A549 (cell line): ENCODE measurements at regions not wholly inside any gene's neighbourhood (a gene's known extent, or its start where the extent isn't known, plus 50 kb on each side); places are given as distances from the start of the nearest gene placed in this dataset.

Source experiments
- ATAC-seq, 2 experiments: fragments of 200-7000 bp in 1 of 2; fragments of >200 bp in 1 of 2; cut with Nextera tagmentation in 1 of 2; cut with Tn5 transposase in 1 of 2; 3 replicates each; pipeline versions ENCODE4 v1.8.0 to v1.9.1; 2018 to 2020; ENCODE audit warnings: mild to moderate bottlenecking in 1 of 2, moderate library complexity in 1 of 2
- CTCF ChIA-PET: fragments of 300-600 bp; sonication (Branson Sonifier 250); formaldehyde crosslinking; extraction: SDS; loops from one replicate; lab custom pipeline; 2021; ENCODE audit warnings: antibody characterized with exemption, inconsistent platforms; lab: Yijun Ruan, JAX
- POLR2A ChIA-PET: fragments of 350-600 bp; formaldehyde crosslinking; extraction: SDS; loops from one replicate; lab custom pipeline; 2021; ENCODE audit warnings: antibody characterized with exemption, inconsistent platforms; lab: Yijun Ruan, JAX
- DNase-seq, 2 experiments: peaks; one replicate each; pipeline versions ENCODE4 v3.0.0 to v3.0.0-alpha.2; 2011 to 2016; ENCODE audit warnings: low read depth in 1 of 2, low spot score in 1 of 2
- FAIRE-seq: peaks from 2 replicates; lab custom pipeline; 2011; peaks lifted over from hg19 to GRCh38; lab: Jason Lieb, UNC
- H3K27ac ChIP-seq, 2 experiments: fragments of >200 bp; sonication (Bioruptor Twin); formaldehyde crosslinking; 3 replicates each; pipeline ENCODE4 v1.5.1; 2016 to 2017
- H3K4me1 ChIP-seq: fragments of >200 bp; sonication (Bioruptor Twin); formaldehyde crosslinking; 3 replicates; pipeline ENCODE4 v1.6.1; 2016
- H3K4me2 ChIP-seq: fragments of >200 bp; sonication (Bioruptor Twin); formaldehyde crosslinking; 3 replicates; pipeline ENCODE4 v1.6.1; 2016
- H3K4me3 ChIP-seq: fragments of >200 bp; sonication (Bioruptor Twin); formaldehyde crosslinking; 3 replicates; pipeline ENCODE4 v1.5.1; 2016
- H3K9me3 ChIP-seq: fragments of >200 bp; sonication (Bioruptor Twin); formaldehyde crosslinking; 3 replicates; pipeline ENCODE4 v1.6.1; 2016
- CBX2 ChIP-seq: fragments of 200-600 bp; sonication (generic); IDR thresholded peaks from 2 replicates; pipeline ENCODE4 v1.6.1; 2016; ENCODE audit warnings: low read depth, mild to moderate bottlenecking, borderline replicate concordance
- CHD4 ChIP-seq: fragments of 200-600 bp; sonication (generic); IDR thresholded peaks from 2 replicates; pipeline ENCODE4 v1.6.1; 2016; ENCODE audit warnings: antibody characterized with exemption, mild to moderate bottlenecking, borderline replicate concordance
- EHF ChIP-seq: fragments of 250-450 bp; sonication (Bioruptor Pico); IDR thresholded peaks from 2 replicates; pipeline ENCODE4 v1.5.0; 2020; ENCODE audit warnings: mild to moderate bottlenecking
- EHMT2 ChIP-seq: fragments of 200-600 bp; sonication (generic); IDR thresholded peaks from 2 replicates; pipeline ENCODE4 v1.6.1; 2016; ENCODE audit warnings: antibody characterized with exemption, low read depth, mild to moderate bottlenecking, moderate library complexity
- EP300 ChIP-seq, 2 experiments: fragments of >200 bp; sonication (Bioruptor Twin); formaldehyde crosslinking; IDR thresholded peaks; 2 replicates in 1 of 2; 3 replicates in 1 of 2; pipeline ENCODE4 v1.6.1; 2016 to 2017
- ESRRA ChIP-seq: fragments of 150-350 bp; IDR thresholded peaks from 2 replicates; pipeline ENCODE4 v1.6.1; 2014; ENCODE audit warnings: mild to moderate bottlenecking, low read length, borderline replicate concordance
- FOSL2 ChIP-seq, 2 experiments: fragments of 450-650 bp in 1 of 2; fragments of >200 bp in 1 of 2; sonication (Bioruptor Twin) in 1 of 2; formaldehyde crosslinking; IDR thresholded peaks; 2 replicates each; pipeline versions ENCODE4 v1.5.0 to v1.6.1; 2016 to 2020; ENCODE audit warnings: mild to moderate bottlenecking in 1 of 2, moderate library complexity in 1 of 2
- FOXS1 ChIP-seq: fragments of 250-450 bp; sonication (Bioruptor Pico); IDR thresholded peaks from 2 replicates; pipeline ENCODE4 v1.5.0; 2020; ENCODE audit warnings: mild to moderate bottlenecking, moderate library complexity
- GATA3 ChIP-seq: IDR thresholded peaks from 2 replicates; pipeline ENCODE4 v1.6.1; 2012; ENCODE audit warnings: borderline replicate concordance
- HDAC2 ChIP-seq: fragments of 200-600 bp; sonication (generic); IDR thresholded peaks from 2 replicates; pipeline ENCODE4 v1.6.1; 2016
- HEYL ChIP-seq: fragments of 250-450 bp; sonication (Bioruptor Pico); IDR thresholded peaks from 2 replicates; pipeline ENCODE4 v1.8.0; 2021; ENCODE audit warnings: mild to moderate bottlenecking, moderate library complexity
- HOXA7 ChIP-seq: fragments of 250-450 bp; sonication (Bioruptor Pico); IDR thresholded peaks from 2 replicates; pipeline ENCODE4 v1.5.0; 2020; ENCODE audit warnings: mild to moderate bottlenecking, moderate library complexity
- HOXB13 ChIP-seq: fragments of 250-450 bp; sonication (Bioruptor Pico); IDR thresholded peaks from 2 replicates; pipeline ENCODE4 v1.5.0; 2020; ENCODE audit warnings: low read depth, mild to moderate bottlenecking, moderate library complexity
- JUN ChIP-seq, 2 experiments: fragments of >200 bp; sonication (Bioruptor Twin); formaldehyde crosslinking; IDR thresholded peaks; 2 replicates in 1 of 2; 3 replicates in 1 of 2; pipeline ENCODE4 v1.6.1; 2016 to 2017
- JUNB ChIP-seq: fragments of >200 bp; sonication (Bioruptor Twin); formaldehyde crosslinking; IDR thresholded peaks from 2 replicates; pipeline ENCODE4 v1.6.1; 2016
- KDM5A ChIP-seq: fragments of 200-600 bp; sonication (generic); IDR thresholded peaks from 2 replicates; pipeline ENCODE4 v1.6.1; 2016; ENCODE audit warnings: antibody characterized with exemption, mild to moderate bottlenecking
- MAFK ChIP-seq: fragments of 450-650 bp; IDR thresholded peaks from 2 replicates; pipeline ENCODE4 v1.6.1; 2014; ENCODE audit not compliant: partially characterized antibody
- MYC ChIP-seq: IDR thresholded peaks from 2 replicates; pipeline ENCODE4 v1.6.1; 2012; ENCODE audit warnings: mild to moderate bottlenecking, inconsistent platforms, low read length, improper control_type of control experiment, borderline replicate concordance
- NFE2L2 ChIP-seq: fragments of 150-350 bp; conservative IDR thresholded peaks from 2 replicates; pipeline ENCODE4 v1.6.1; 2014; ENCODE audit warnings: low read length
- NPAS2 ChIP-seq: fragments of 250-450 bp; sonication (Bioruptor Pico); IDR thresholded peaks from 2 replicates; pipeline ENCODE4 v1.8.0; 2022; ENCODE audit warnings: mild to moderate bottlenecking, moderate library complexity, borderline replicate concordance
- PHF8 ChIP-seq: fragments of 200-600 bp; sonication (generic); IDR thresholded peaks from 2 replicates; pipeline ENCODE4 v1.6.1; 2016; ENCODE audit warnings: low read depth, mild to moderate bottlenecking, antibody characterized with exemption, moderate library complexity, borderline replicate concordance
- POLR2A ChIP-seq: IDR thresholded peaks from 2 replicates; pipeline ENCODE4 v1.6.1; 2012; ENCODE audit warnings: mild to moderate bottlenecking, low read length
- RAD21 ChIP-seq, 2 experiments: fragments of >200 bp in 1 of 2; sonication (Bioruptor Twin) in 1 of 2; formaldehyde crosslinking in 1 of 2; IDR thresholded peaks in 1 of 2; conservative IDR thresholded peaks in 1 of 2; 2 replicates in 1 of 2; 3 replicates in 1 of 2; pipeline ENCODE4 v1.6.1; 2012 to 2018; ENCODE audit warnings: inconsistent platforms in 1 of 2
- RARB ChIP-seq: fragments of 250-450 bp; sonication (Bioruptor Pico); IDR thresholded peaks from 2 replicates; pipeline ENCODE4 v1.8.0; 2021; ENCODE audit warnings: mild to moderate bottlenecking, moderate library complexity
- RCOR1 ChIP-seq: fragments of 150-350 bp; IDR thresholded peaks from 2 replicates; pipeline ENCODE4 v1.6.1; 2014; ENCODE audit warnings: antibody characterized with exemption, low read length, low read depth
- SMC3 ChIP-seq: fragments of >200 bp; sonication (Bioruptor Twin); formaldehyde crosslinking; IDR thresholded peaks from 3 replicates; pipeline ENCODE4 v1.6.1; 2018; ENCODE audit warnings: inconsistent platforms
- TFCP2L1 ChIP-seq: fragments of 250-450 bp; sonication (Bioruptor Pico); IDR thresholded peaks from 2 replicates; pipeline ENCODE4 v1.5.0; 2021; ENCODE audit warnings: mild to moderate bottlenecking
- TP53 ChIP-seq: fragments of 250-450 bp; sonication (Bioruptor Pico); IDR thresholded peaks from 2 replicates; pipeline ENCODE4 v1.5.0; 2021; ENCODE audit warnings: mild to moderate bottlenecking, moderate library complexity
- ZC3H11A ChIP-seq: fragments of 450-650 bp; IDR thresholded peaks from 2 replicates; pipeline ENCODE4 v1.6.1; 2014; ENCODE audit warnings: antibody characterized with exemption, mild to moderate bottlenecking
- ZFP36 ChIP-seq: fragments of 450-650 bp; IDR thresholded peaks from 2 replicates; pipeline ENCODE4 v1.6.1; 2014; ENCODE audit warnings: borderline replicate concordance; ENCODE audit not compliant: partially characterized antibody
- WGBS: methylation state at CpG from one replicate; pipeline ENCODE4 v1.1.6; 2017; ENCODE audit errors: missing lambda C conversion rate; 5-methylcytosine and 5-hydroxymethylcytosine counted together
- TF ChIP-seq, protein P1 (sequence below): fragments of 150-350 bp; IDR thresholded peaks from 2 replicates; pipeline ENCODE4 v1.6.1; 2014; ENCODE audit warnings: low read depth, mild to moderate bottlenecking, low read length
- TF ChIP-seq, protein P2 (sequence below): IDR thresholded peaks from 2 replicates; pipeline ENCODE4 v1.6.1; 2012; ENCODE audit warnings: low read depth, borderline replicate concordance
- TF ChIP-seq, protein P3 (sequence below): fragments of 450-650 bp; IDR thresholded peaks from 2 replicates; pipeline ENCODE4 v1.6.1; 2014; ENCODE audit warnings: antibody characterized with exemption
- TF ChIP-seq, protein P4 (sequence below): fragments of >200 bp; sonication (Bioruptor Twin); formaldehyde crosslinking; IDR thresholded peaks from 2 replicates; pipeline ENCODE4 v1.6.1; 2016

DNA sequence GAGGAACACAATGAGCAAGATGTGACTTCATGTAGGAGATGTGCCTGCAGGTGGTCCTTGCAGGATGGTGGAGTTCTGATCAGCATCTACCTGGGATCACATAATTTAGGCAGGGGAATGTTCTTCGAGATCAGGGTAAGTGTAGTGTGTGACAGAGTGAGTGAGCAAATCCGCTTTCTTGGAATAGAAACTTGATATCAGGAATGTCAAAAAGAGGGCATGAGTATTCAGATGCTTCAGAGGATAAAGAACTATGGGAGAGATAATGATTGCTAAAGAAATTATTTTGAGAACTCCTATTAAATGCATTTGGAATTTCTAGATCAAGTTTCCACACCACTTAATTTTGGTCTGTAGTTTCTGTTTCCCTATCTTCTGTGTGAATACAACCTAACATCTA, 463.6 kb upstream of the SLC14A2 start:
- no peak for TF ChIP-seq RCOR1
- TF ChIP-seq MYC: no peak
- TF ChIP-seq JUN (IDR thresholded peaks at IDR 0.05): no peak
- TF ChIP-seq PHF8: no peak
- TF ChIP-seq, protein P1, sequence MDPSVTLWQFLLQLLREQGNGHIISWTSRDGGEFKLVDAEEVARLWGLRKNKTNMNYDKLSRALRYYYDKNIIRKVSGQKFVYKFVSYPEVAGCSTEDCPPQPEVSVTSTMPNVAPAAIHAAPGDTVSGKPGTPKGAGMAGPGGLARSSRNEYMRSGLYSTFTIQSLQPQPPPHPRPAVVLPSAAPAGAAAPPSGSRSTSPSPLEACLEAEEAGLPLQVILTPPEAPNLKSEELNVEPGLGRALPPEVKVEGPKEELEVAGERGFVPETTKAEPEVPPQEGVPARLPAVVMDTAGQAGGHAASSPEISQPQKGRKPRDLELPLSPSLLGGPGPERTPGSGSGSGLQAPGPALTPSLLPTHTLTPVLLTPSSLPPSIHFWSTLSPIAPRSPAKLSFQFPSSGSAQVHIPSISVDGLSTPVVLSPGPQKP: no peak
- TF ChIP-seq, protein P2, sequence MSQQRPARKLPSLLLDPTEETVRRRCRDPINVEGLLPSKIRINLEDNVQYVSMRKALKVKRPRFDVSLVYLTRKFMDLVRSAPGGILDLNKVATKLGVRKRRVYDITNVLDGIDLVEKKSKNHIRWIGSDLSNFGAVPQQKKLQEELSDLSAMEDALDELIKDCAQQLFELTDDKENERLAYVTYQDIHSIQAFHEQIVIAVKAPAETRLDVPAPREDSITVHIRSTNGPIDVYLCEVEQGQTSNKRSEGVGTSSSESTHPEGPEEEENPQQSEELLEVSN: no peak
- no peak for TF ChIP-seq NFE2L2
- no peak for TF ChIP-seq EHF (CRISPR knock-in tag)
- TF ChIP-seq NPAS2: no peak
- no peak for TF ChIP-seq TFCP2L1
- no peak for TF ChIP-seq HDAC2
- no peak for TF ChIP-seq JUNB
- no peak for TF ChIP-seq POLR2A
- TF ChIP-seq, protein P3, sequence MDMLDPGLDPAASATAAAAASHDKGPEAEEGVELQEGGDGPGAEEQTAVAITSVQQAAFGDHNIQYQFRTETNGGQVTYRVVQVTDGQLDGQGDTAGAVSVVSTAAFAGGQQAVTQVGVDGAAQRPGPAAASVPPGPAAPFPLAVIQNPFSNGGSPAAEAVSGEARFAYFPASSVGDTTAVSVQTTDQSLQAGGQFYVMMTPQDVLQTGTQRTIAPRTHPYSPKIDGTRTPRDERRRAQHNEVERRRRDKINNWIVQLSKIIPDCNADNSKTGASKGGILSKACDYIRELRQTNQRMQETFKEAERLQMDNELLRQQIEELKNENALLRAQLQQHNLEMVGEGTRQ: no peak
- TF ChIP-seq GATA3: no peak
- no peak for TF ChIP-seq KDM5A
- TF ChIP-seq TP53 (CRISPR knock-in tag): no peak
- TF ChIP-seq HOXA7 (CRISPR knock-in tag): no peak
- TF ChIP-seq CHD4: no peak
- no peak for TF ChIP-seq ZFP36
- 12% methylated on average over 2 of the region's 2 CpGs for WGBS
- no peaks in the 10 kb centered on the region for H3K4me1 ChIP-seq
- FAIRE-seq (no peak), DNase-seq (no peak), ATAC-seq (no peak)
- ChIA-PET POLR2A (no interaction called here), CTCF (no interaction called here)
- H3K4me2 ChIP-seq: no peak overlapping the region
- no peak overlapping the region for H3K27ac ChIP-seq
- no peak overlapping the region for H3K4me3 ChIP-seq
- no peaks in the 10 kb centered on the region for H3K9me3 ChIP-seq

DNA sequence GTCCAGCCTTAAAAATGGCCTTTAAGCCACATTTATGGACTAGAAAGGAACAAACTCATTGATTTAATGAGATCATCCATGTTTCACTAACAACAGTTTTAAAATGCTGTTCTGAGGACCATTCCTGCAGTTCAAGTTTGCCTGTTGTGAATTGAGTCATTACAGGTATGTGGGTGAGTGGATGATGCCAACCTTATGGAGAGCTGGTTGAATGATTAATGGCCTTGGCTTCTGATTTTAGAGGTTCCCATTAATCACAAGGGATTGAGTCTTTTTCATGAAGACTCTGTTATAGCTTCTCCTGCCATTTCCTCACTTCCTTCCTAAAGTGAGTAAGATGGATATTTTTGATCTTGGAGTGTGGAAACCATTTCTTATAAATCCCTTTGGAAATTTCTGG, 459.8 kb upstream of the SLC14A2 start:
- Histone ChIP-seq H3K27ac (no peak overlapping the region), H3K4me1 (no peaks in the 10 kb centered on the region), H3K4me3 (no peak overlapping the region), H3K4me2 (no peak overlapping the region), H3K9me3 (no peaks in the 10 kb centered on the region)
- no peak for TF ChIP-seq ESRRA
- no peak for TF ChIP-seq CBX2
- TF ChIP-seq EHMT2: no peak
- TF ChIP-seq, protein P4, sequence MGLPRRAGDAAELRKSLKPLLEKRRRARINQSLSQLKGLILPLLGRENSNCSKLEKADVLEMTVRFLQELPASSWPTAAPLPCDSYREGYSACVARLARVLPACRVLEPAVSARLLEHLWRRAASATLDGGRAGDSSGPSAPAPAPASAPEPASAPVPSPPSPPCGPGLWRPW: no peak
- ChIA-PET POLR2A (no interaction called here), CTCF (no interaction called here)
- ATAC-seq (no peak), DNase-seq (no peak), FAIRE-seq (no peak)

DNA sequence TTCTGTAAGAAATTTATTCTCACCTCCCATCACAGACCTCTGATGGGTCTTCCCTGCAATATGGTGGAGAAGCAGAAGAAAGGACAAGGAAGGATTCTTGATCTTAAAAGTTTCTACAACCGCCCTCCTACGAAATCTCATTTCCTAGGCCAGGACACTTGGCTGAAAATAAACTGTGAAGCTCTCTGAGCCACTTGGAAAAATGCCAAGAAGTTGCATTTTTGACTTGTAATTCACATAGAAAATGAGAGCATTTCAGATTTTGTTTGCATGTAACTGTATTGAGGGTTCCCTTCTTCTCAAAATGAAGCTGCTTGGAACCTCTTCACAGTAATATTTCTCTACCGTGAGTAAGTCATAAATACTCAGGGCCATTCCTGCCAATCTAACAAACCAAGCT, 458.3 kb upstream of the SLC14A2 start:
- ChIA-PET POLR2A (no interaction called here), CTCF (no interaction called here)
- Histone ChIP-seq H3K4me2 (no peak overlapping the region), H3K4me3 (no peak overlapping the region), H3K4me1 (no peaks in the 10 kb centered on the region), H3K27ac (no peak overlapping the region), H3K9me3 (no peaks in the 10 kb centered on the region)
- ATAC-seq (no peak), FAIRE-seq (no peak), DNase-seq (no peak)
- WGBS: 41% methylated on average over 3 of the region's 3 CpGs
- TF ChIP-seq ZC3H11A (no peak), MAFK (no peak), HEYL (CRISPR knock-in tag) (no peak), FOXS1 (CRISPR knock-in tag) (no peak), HOXB13 (no peak), FOSL2 (IDR thresholded peaks at IDR 0.05) (no peak), FOSL2 (CRISPR knock-in tag; IDR thresholded peaks at IDR 0.05) (no peak), HDAC2 (no peak), MYC (no peak), EP300 (IDR thresholded peaks at IDR 0.05) (no peak), SMC3 (no peak), RAD21 (conservative IDR thresholded peaks at IDR 0.05 in 1 of 2, IDR thresholded peaks at IDR 0.05 in 1 of 2) (no peak), RARB (CRISPR knock-in tag) (no peak), NFE2L2 (no peak)
- TF ChIP-seq, protein P2: no peak
